Prostate gland (tissue), 2 donors: ENCODE measurements at regions not wholly inside any gene's neighbourhood (a gene's known extent, or its start where the extent isn't known, plus 50 kb on each side); places are given as distances from the start of the nearest gene placed in this dataset.

Experiments used
- POLR2A ChIP-seq: fragments of 450-650 bp; IDR thresholded peaks from one replicate; pipeline ENCODE4 v1.6.1; 2016; ENCODE audit warnings: antibody characterized with exemption, mild to moderate bottlenecking
- POLR2AphosphoS5 ChIP-seq: sonication (generic); formaldehyde crosslinking; IDR thresholded peaks from one replicate; pipeline ENCODE4 v1.6.1; 2017; ENCODE audit warnings: antibody characterized with exemption
- TF ChIP-seq, protein P1 (sequence below), 4 experiments: fragments of 200-600 bp in 2 of 4; fragments of 450-650 bp in 2 of 4; sonication (generic) in 2 of 4; IDR thresholded peaks; 1 replicate in 3 of 4; 2 replicates in 1 of 4; pipeline ENCODE4 v1.5.1; 2016 to 2019; ENCODE audit warnings: antibody characterized with exemption in 4 of 4, mild to moderate bottlenecking in 2 of 4, moderate library complexity in 2 of 4

GRCh38 chr7:81383846-81384245, 386.0 kb downstream of the HGF start:
- TF ChIP-seq, protein P1, sequence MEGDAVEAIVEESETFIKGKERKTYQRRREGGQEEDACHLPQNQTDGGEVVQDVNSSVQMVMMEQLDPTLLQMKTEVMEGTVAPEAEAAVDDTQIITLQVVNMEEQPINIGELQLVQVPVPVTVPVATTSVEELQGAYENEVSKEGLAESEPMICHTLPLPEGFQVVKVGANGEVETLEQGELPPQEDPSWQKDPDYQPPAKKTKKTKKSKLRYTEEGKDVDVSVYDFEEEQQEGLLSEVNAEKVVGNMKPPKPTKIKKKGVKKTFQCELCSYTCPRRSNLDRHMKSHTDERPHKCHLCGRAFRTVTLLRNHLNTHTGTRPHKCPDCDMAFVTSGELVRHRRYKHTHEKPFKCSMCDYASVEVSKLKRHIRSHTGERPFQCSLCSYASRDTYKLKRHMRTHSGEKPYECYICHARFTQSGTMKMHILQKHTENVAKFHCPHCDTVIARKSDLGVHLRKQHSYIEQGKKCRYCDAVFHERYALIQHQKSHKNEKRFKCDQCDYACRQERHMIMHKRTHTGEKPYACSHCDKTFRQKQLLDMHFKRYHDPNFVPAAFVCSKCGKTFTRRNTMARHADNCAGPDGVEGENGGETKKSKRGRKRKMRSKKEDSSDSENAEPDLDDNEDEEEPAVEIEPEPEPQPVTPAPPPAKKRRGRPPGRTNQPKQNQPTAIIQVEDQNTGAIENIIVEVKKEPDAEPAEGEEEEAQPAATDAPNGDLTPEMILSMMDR (IDR thresholded peaks at IDR 0.05): no peak
- TF ChIP-seq POLR2AphosphoS5 (no peak), POLR2A (no peak)
